Activated T-cell treated with anti-CD3 and anti-CD28 coated beads, Interleukin-2, amount 50 U/mL, for 24 hours (primary cell): ENCODE measurements at regions not wholly inside any gene's neighbourhood (a gene's known extent, or its start where the extent isn't known, plus 50 kb on each side); places are given as distances from the start of the nearest gene placed in this dataset.

Experiments used
- DNase-seq: peaks from one replicate; pipeline ENCODE4 v3.0.0-alpha.2; 2020
- H3K27ac Mint-ChIP-seq: 2 replicates; pipeline ENCODE4 v1.8.0; 2020; ENCODE audit warnings: mild to moderate bottlenecking, mixed read lengths
- H3K27me3 Mint-ChIP-seq: 2 replicates; pipeline ENCODE4 v1.8.0; 2020; ENCODE audit warnings: mixed read lengths
- H3K36me3 Mint-ChIP-seq: 2 replicates; pipeline ENCODE4 v1.8.0; 2020; ENCODE audit warnings: low read depth, mixed read lengths
- H3K4me1 Mint-ChIP-seq: 2 replicates; pipeline ENCODE4 v1.8.0; 2020; ENCODE audit warnings: low read depth, mixed read lengths
- H3K4me3 Mint-ChIP-seq: 2 replicates; pipeline ENCODE4 v1.8.0; 2020; ENCODE audit warnings: mild to moderate bottlenecking, moderate library complexity, mixed read lengths
- H3K9me3 Mint-ChIP-seq: 2 replicates; pipeline ENCODE4 v1.8.0; 2020; ENCODE audit warnings: mixed read lengths

DNA sequence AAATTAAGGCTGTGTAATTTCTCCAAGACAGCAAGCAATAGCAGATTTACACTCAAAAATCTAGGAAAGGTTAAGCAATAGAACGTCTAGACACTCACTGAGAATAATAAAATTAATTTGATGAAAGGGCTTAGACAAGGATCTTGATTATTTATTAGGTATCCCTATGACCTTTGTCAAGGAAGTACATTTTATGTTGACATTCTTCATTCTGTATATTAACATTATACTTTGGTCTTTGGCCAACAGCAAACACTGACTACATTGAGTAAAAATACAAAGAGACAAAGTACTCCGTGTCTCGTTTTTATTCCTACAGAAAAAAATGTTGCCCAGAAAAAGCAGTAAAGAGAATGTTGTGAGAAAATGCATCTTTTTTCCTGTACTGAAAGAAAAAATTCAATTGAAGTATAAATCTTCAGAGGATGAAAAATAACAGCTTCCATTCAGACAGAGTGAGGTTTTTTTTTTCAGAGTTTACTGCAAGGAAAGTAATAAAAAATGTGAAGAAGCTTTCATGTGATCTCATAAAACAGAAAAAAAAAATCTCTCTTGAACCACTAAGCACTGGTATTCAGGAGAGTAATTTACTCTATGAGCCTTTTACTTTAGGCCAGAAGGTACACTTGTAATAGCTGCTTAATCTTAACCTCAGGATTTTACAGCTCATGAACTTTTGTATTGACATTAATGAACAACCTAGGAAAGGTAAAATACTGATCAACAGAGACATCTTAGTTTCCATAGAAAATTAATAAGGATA is 605.0 kb downstream of the FSCB start:
- Mint-ChIP-seq H3K27me3 (no peaks in the 10 kb centered on the region), H3K36me3 (no peaks in the 10 kb centered on the region), H3K4me1 (no peaks in the 10 kb centered on the region), H3K9me3 (peaks cover 3% of the 10 kb centered on the region), H3K27ac (no peak overlapping the region), H3K4me3 (no peak overlapping the region)
- no peak for DNase-seq

DNA sequence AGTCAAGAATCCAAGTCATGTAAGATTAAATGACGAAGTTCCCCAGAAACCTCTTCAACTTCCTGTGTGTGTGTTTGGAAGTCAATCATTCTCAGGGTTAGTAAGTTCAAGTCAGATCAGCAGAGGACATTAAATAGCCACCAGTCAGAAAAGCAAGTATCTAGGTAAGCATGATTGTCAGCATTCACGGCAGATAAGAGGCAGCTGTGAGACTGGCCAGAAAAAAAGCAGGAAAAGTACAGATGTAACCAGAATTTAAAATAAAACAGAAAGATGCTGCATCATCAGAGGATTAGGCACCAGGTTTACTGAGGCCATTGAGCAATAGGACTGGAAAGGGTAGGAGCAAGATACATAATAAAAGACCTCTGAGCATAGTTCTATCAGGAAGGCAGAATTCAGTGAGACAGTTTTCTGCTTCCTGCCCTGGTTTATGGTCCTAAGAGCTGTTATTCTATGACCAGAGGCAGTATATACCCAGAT is 606.9 kb downstream of the FSCB start:
- Mint-ChIP-seq H3K9me3 (peaks cover 7% of the 10 kb centered on the region), H3K4me3 (no peak overlapping the region), H3K4me1 (no peaks in the 10 kb centered on the region), H3K27me3 (no peaks in the 10 kb centered on the region), H3K27ac (no peak overlapping the region), H3K36me3 (no peaks in the 10 kb centered on the region)
- no peak for DNase-seq

DNA sequence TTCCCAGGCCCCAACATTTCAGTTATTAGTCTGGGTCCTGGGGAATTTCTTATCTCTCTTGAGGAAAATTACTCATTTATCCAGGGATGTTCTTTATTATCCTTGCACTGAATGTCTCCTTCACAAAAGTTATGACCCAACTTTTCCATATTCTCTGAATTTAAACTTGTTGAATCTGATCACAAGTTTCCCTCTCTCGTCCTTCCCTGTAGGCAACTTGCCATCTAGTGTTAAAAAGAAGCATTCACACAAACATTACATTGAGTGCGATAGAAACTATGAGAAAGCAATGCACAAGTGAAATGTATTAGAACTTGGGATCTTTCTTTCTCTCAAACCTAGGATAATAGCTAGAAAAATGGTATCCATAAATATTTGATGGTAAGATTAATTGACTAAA is 608.4 kb downstream of the FSCB start:
- H3K27ac Mint-ChIP-seq, result no peak overlapping the region
- no peak for DNase-seq
- H3K36me3 Mint-ChIP-seq, result no peaks in the 10 kb centered on the region
- H3K4me3 Mint-ChIP-seq, result no peak overlapping the region
- H3K4me1 Mint-ChIP-seq, result no peaks in the 10 kb centered on the region
- peaks cover 12% of the 10 kb centered on the region for H3K9me3 Mint-ChIP-seq
- H3K27me3 Mint-ChIP-seq, result no peaks in the 10 kb centered on the region

DNA sequence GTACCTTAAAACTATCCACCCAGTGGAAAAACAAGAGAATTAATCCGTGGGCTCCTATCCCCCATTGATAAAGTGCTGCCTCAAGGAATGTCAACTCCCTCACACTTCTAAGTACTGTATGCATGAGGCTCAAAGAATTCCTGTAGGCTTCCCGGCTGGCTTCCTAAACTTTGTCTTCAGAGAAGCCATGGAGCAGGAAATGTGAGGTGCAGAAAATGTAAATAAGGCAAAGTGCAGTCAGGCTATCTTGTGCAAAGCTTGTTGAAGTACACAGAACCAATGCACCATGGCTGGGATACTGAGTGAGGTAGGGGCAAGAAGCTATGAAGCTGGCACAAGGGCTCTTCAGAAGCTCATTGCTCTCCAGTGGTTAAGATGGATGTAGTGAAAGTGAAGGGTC is 611.0 kb downstream of the FSCB start:
- no peak for DNase-seq
- Mint-ChIP-seq H3K36me3 (no peaks in the 10 kb centered on the region), H3K4me1 (no peaks in the 10 kb centered on the region), H3K27ac (no peak overlapping the region), H3K4me3 (no peak overlapping the region), H3K9me3 (peaks cover 9% of the 10 kb centered on the region), H3K27me3 (no peaks in the 10 kb centered on the region)

DNA sequence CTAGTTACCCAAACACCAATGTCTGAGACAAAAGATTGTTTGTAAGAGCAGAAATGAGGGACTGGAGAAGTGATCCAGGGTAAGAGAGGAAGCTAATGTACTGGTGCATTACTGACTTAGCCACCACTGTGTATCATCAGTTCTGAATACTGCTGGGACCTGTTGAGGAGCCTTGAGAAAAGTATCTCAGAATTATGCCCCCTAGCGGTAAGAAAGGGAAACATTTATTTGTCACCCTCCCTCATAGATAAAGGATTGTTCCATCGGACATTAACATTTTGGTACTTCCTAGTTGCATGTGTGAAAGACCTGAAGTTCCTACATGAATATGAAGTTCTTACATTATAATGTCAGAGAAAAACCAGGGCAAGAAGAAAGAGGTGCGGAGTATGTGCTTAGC is 612.5 kb downstream of the FSCB start:
- Mint-ChIP-seq H3K9me3 (peaks cover 9% of the 10 kb centered on the region), H3K4me3 (no peak overlapping the region), H3K36me3 (no peaks in the 10 kb centered on the region), H3K4me1 (no peaks in the 10 kb centered on the region), H3K27me3 (no peaks in the 10 kb centered on the region), H3K27ac (no peak overlapping the region)
- no peak for DNase-seq

DNA sequence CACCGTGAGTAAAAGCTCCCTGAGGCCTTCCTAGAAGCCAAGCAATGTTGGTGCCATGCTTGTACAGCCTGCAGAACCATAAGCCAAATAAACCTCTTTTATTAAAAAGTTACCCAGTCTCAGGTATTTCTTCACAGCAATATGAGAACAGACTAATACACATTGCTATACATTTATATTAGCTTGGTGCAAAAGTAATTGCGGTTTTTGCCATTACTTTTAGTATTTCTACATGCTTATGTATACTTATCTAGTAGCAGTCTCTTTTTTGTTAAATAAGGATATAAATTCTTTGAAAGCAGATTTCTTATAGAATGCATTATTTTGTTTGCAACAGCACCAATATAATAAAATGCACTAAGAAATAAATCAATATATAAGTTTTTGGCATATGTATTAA is 619.6 kb downstream of the FSCB start:
- no peaks in the 10 kb centered on the region for H3K27me3 Mint-ChIP-seq
- no peaks in the 10 kb centered on the region for H3K4me1 Mint-ChIP-seq
- no peak overlapping the region for H3K4me3 Mint-ChIP-seq
- H3K9me3 Mint-ChIP-seq, result peaks cover 6% of the 10 kb centered on the region
- H3K36me3 Mint-ChIP-seq, result no peaks in the 10 kb centered on the region
- no peak overlapping the region for H3K27ac Mint-ChIP-seq
- DNase-seq, result no peak

DNA sequence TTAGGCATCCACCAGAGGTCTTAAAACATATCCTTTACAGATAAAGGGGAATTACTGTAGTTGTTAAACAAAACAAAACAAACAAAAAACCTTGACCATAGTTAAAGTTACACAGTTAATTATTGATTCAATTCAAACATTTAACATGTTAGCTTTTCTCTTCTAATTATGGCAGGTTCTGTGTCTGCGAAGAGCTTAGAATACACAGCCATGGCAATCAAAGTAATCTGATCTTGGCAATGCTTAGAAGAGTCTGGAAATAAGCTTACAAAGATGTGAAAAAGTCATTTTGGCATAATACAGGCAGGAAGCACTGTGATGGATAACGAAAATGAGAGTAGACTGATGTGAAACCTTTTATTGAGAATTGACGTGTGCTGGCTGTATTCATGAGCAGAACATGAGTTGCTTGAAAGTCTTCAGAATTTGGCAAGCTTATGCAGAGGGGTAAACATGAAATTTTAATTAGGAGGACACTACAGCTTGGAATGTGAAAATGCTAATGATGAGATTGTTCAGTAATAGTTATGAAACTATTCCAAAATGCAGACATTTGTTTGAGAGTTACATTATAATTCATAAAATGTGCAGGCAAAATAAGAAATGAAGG is 629.6 kb downstream of the FSCB start:
- Mint-ChIP-seq H3K4me1 (no peaks in the 10 kb centered on the region), H3K27ac (no peak overlapping the region), H3K4me3 (no peak overlapping the region), H3K27me3 (no peaks in the 10 kb centered on the region), H3K9me3 (peaks cover 9% of the 10 kb centered on the region), H3K36me3 (no peaks in the 10 kb centered on the region)
- no peak for DNase-seq

DNA sequence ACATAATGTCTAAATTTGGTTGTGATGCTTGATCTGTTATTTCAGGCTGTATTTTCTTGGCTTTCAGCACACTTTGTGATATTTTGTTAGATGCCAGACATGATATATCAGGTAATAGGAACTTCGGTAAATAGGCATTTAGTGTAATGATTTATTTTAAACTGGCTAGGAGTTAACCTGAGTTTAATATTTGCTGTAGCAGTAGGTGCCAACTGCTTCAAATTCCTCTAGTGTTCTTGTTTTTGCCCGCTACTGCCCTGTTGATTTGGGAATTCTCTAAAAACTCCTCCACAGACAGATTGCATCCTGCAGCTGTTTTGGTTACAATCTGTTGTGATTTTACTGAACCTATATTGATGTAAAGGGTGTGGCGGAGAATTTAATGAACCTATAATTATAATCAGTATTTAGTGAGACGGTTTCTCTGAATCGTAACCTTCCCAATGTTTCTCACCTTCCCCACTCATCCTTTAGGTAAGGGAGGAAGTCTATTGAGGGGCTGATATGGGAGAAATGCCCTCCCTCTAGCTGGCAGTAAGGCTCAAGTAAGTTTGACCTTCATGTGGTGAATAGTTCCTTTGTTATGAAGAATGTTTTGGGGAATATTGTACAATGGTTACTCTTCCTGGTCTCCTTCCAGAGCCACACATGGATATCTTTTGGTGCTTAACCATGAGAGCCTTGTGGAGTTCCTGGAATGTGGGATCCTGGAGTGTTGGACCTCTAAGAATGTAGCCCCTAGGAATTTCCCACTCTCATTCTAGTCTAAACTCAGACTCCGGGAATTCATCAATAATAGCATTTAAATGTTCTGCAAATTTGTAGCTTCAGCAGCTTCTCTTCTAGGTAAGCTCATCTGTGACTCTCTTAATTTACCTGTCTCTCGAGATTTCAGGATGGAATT is 634.1 kb downstream of the FSCB start:
- H3K27me3 Mint-ChIP-seq, result no peaks in the 10 kb centered on the region
- no peak for DNase-seq
- H3K9me3 Mint-ChIP-seq, result peaks cover 8% of the 10 kb centered on the region
- no peaks in the 10 kb centered on the region for H3K36me3 Mint-ChIP-seq
- H3K27ac Mint-ChIP-seq, result no peak overlapping the region
- H3K4me3 Mint-ChIP-seq, result no peak overlapping the region
- no peaks in the 10 kb centered on the region for H3K4me1 Mint-ChIP-seq

DNA sequence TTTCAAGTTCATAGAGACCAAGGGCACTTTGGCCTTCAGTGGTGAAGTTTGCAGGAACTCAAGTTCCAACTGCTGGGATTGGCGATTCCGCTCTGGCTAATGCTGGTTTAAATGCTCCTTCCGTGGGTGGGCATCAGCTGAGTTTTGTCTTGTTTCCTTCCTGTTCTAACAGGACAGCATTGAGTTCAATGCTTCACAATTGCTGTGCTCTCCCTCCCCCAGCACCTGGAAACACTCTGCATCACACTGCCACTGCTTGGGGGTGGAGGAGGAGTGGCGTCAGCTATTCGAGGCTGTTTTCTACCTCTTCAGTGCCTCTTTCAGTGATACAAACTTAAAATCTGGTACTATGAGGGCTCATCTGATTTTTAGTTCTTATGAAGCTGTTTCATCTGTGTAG is 634.9 kb downstream of the FSCB start:
- H3K27ac Mint-ChIP-seq, result no peak overlapping the region
- no peaks in the 10 kb centered on the region for H3K4me1 Mint-ChIP-seq
- H3K4me3 Mint-ChIP-seq, result no peak overlapping the region
- H3K36me3 Mint-ChIP-seq, result no peaks in the 10 kb centered on the region
- DNase-seq, result no peak
- no peaks in the 10 kb centered on the region for H3K27me3 Mint-ChIP-seq
- peaks cover 8% of the 10 kb centered on the region for H3K9me3 Mint-ChIP-seq

DNA sequence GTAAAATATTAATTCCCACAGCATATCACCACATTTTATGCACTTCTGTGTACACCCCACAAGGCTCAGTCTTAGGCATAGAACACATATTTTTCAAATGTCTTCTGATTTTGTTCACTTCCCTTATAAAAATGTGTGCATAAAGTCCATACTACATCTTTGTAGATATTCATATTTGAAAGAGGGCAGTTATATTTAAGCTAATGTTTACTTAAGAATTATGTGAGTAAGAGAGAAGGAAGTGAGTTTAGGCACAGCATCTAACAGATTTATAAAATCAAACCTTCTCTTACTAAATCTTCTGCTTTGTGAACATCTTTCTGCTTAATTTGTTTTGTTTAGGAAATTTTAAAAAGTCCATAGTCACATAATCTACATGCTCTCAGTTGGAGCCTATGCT is 648.1 kb downstream of the FSCB start:
- H3K4me3 Mint-ChIP-seq, result no peak overlapping the region
- no peak for DNase-seq
- no peaks in the 10 kb centered on the region for H3K27me3 Mint-ChIP-seq
- H3K4me1 Mint-ChIP-seq, result no peaks in the 10 kb centered on the region
- H3K9me3 Mint-ChIP-seq, result peaks cover 12% of the 10 kb centered on the region
- H3K27ac Mint-ChIP-seq, result no peak overlapping the region
- H3K36me3 Mint-ChIP-seq, result no peaks in the 10 kb centered on the region

DNA sequence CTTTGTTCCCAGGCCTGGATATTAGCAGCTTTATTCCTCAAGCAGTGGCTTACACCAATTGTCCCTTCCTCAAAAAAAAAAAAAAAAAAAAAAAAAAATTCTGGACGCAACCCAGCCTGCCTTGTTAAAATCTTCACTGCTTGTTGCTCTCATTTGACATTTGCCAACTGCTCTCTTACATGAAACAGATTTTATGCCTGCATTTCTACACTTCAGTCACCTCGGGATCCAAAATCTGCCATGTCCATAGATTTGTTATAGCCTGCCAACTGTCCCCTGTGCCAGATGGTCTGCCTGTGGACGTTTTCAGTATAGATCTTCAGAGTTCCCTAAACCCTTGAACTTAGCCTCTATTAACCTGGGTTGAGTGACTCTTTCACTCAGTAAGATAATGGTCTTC is 651.5 kb downstream of the FSCB start:
- peaks cover 20% of the 10 kb centered on the region for H3K9me3 Mint-ChIP-seq
- H3K4me3 Mint-ChIP-seq, result no peak overlapping the region
- no peaks in the 10 kb centered on the region for H3K4me1 Mint-ChIP-seq
- H3K36me3 Mint-ChIP-seq, result no peaks in the 10 kb centered on the region
- no peak overlapping the region for H3K27ac Mint-ChIP-seq
- no peak for DNase-seq
- H3K27me3 Mint-ChIP-seq, result no peaks in the 10 kb centered on the region

DNA sequence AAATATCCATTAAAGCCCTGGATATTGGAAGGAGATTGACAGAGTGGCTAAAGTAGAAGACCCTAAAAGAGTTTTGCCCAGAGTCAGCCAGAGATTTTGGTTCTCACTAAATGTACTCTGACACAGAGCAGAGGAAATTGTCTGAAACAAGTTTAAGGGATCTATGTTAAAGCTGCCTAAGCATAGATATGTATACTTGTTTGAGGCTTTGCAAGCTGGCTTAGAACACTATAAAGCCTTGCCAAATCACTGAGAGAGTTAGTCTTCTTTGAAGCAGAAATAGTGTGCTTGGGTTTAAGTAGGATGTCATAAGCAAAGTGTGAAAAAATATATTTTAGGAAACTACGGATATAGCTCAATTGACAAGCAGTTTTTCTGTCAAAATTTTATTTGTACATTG is 653.5 kb downstream of the FSCB start:
- Mint-ChIP-seq H3K27ac (no peak overlapping the region), H3K4me3 (no peak overlapping the region), H3K4me1 (no peaks in the 10 kb centered on the region), H3K27me3 (no peaks in the 10 kb centered on the region), H3K9me3 (peaks cover 16% of the 10 kb centered on the region), H3K36me3 (no peaks in the 10 kb centered on the region)
- no peak for DNase-seq

DNA sequence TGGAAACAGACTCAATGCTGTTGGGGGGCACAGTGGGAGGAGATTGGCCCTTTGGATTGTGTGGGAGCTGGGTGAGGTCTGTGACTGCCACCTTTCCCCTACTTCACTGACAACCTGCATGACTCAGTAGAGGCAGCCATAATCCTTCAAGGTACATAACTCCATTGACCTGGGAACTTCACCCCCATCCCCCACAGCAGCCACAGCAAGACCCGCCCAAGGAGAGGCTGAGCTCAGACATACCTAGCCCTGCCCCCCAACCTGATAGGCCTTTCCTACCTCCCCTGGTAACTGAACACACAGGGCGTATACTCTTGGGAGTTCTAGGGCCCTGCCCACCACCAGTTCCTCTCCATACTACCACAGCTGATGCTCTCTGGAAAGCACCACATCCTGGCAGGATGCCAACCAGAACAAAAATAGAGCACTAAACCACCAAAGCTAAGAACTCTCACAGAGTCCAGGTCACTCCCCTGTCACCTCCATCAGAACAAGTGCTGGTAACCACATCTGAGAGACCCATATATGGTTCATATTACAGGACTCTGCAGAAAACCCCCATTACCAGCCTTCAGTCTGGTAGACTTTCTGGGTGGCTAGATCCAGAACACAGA is 703.9 kb downstream of the FSCB start:
- no peaks in the 10 kb centered on the region for H3K27me3 Mint-ChIP-seq
- no peak overlapping the region for H3K27ac Mint-ChIP-seq
- H3K4me3 Mint-ChIP-seq, result no peak overlapping the region
- DNase-seq, result no peak
- H3K4me1 Mint-ChIP-seq, result no peaks in the 10 kb centered on the region
- H3K36me3 Mint-ChIP-seq, result no peaks in the 10 kb centered on the region
- H3K9me3 Mint-ChIP-seq, result peaks cover 32% of the 10 kb centered on the region

DNA sequence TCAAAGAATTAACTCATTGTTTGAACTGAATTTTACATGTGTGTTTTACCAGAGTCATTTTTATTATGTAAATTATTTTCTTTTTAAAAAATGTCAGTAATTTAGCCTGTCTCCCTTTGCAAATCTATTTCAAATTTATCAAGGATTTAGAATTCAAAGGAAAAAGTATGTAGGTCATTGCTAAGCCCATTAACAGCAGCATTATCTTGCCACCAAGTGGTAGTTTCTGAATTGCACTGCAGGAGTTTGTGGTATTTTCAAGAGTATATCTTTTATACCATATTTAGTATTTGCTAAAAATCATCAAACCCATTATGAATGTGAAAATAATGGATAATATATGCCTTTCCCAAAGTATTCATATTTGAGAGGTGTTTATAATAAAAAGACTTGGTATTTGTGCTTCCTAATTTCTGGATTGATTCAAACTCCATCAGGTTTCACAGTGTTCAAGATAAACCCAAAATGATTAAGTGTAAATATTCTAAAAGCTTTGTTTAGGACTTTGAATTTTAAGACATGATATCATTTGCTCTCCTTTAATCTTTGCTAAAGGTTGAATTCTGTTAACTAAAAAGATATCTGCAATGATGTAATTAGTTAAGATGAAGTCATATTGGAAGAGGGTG is 711.4 kb downstream of the FSCB start:
- Mint-ChIP-seq H3K4me1 (no peaks in the 10 kb centered on the region), H3K27me3 (no peaks in the 10 kb centered on the region), H3K4me3 (no peak overlapping the region), H3K27ac (no peak overlapping the region), H3K9me3 (peaks cover 4% of the 10 kb centered on the region), H3K36me3 (no peaks in the 10 kb centered on the region)
- DNase-seq, result no peak
